CD8-positive, alpha-beta memory T cell (primary cell): ENCODE measurements at regions not wholly inside any gene's neighbourhood (a gene's known extent, or its start where the extent isn't known, plus 50 kb on each side); places are given as distances from the start of the nearest gene placed in this dataset.
"Not testable (repeated sequence)": the region's sequence is repeated elsewhere in the genome, so short reads cannot be mapped to it uniquely, and the experiment has no call there.

Experiments
- CTCF ChIA-PET: fragments of 350-600 bp; sonication (Branson Sonifier 250); formaldehyde crosslinking; loops from one replicate; lab custom pipeline; 2021; ENCODE audit warnings: antibody characterized with exemption; lab: Charles Lee
- POLR2A ChIA-PET: fragments of 350-600 bp; sonication (Branson Sonifier 250); formaldehyde crosslinking; loops from one replicate; lab custom pipeline; 2021; ENCODE audit warnings: antibody characterized with exemption; lab: Charles Lee
- DNase-seq, 5 donors: peaks; one replicate each; pipeline versions ENCODE4 v3.0.0 to v3.0.0-alpha.2; 2020 to 2022; ENCODE audit warnings: mixed read lengths in 1 of 5
- H3K27ac ChIP-seq: one replicate; pipeline ENCODE4 v1.7.0; 2013; ENCODE audit warnings: low read depth, mild to moderate bottlenecking, low read length, moderate library complexity
- H3K27me3 ChIP-seq: 2 replicates; pipeline ENCODE4 v1.7.0; 2013; ENCODE audit warnings: low read length, mild to moderate bottlenecking; ENCODE audit not compliant: insufficient read depth, poor library complexity, severe bottlenecking
- H3K36me3 ChIP-seq: 2 replicates; pipeline ENCODE4 v1.7.0; 2013; ENCODE audit warnings: mild to moderate bottlenecking, low read length, moderate library complexity; ENCODE audit not compliant: insufficient read depth
- H3K4me1 ChIP-seq: 2 replicates; pipeline ENCODE4 v1.7.0; 2013; ENCODE audit warnings: mild to moderate bottlenecking, low read length, moderate library complexity; ENCODE audit not compliant: insufficient read depth
- H3K4me3 ChIP-seq: 2 replicates; pipeline ENCODE4 v1.7.0; 2013; ENCODE audit warnings: mild to moderate bottlenecking, low read length
- H3K9me3 ChIP-seq: 2 replicates; pipeline ENCODE4 v1.7.0; 2013; ENCODE audit warnings: mild to moderate bottlenecking, low read length
- H3K27ac Mint-ChIP-seq, 8 donors: one replicate each; pipeline ENCODE4 v1.8.0; 2020 to 2021; ENCODE audit warnings: mixed read lengths in 8 of 8, mild to moderate bottlenecking in 6 of 8, inconsistent platforms in 3 of 8, moderate library complexity in 3 of 8
- H3K27me3 Mint-ChIP-seq, 2 donors: one replicate each; pipeline ENCODE4 v1.8.0; 2020 to 2021; ENCODE audit warnings: mixed read lengths in 2 of 2, mild to moderate bottlenecking in 1 of 2, moderate library complexity in 1 of 2
- H3K36me3 Mint-ChIP-seq, 3 donors: one replicate each; pipeline ENCODE4 v1.8.0; 2020 to 2021; ENCODE audit warnings: mixed read lengths in 3 of 3, inconsistent platforms in 1 of 3, mild to moderate bottlenecking in 1 of 3
- H3K4me1 Mint-ChIP-seq, 3 donors: one replicate each; pipeline ENCODE4 v1.8.0; 2020 to 2021; ENCODE audit warnings: mixed read lengths in 3 of 3, inconsistent platforms in 1 of 3, mild to moderate bottlenecking in 1 of 3
- H3K4me3 Mint-ChIP-seq, 7 donors: one replicate each; pipeline ENCODE4 v1.8.0; 2020 to 2021; ENCODE audit warnings: mixed read lengths in 7 of 7, mild to moderate bottlenecking in 6 of 7, moderate library complexity in 4 of 7, inconsistent platforms in 2 of 7
- H3K9me3 Mint-ChIP-seq, 5 donors: one replicate each; pipeline ENCODE4 v1.8.0; 2020 to 2022; ENCODE audit warnings: mixed read lengths in 5 of 5, mild to moderate bottlenecking in 3 of 5, moderate library complexity in 2 of 5, inconsistent platforms in 1 of 5

DNA sequence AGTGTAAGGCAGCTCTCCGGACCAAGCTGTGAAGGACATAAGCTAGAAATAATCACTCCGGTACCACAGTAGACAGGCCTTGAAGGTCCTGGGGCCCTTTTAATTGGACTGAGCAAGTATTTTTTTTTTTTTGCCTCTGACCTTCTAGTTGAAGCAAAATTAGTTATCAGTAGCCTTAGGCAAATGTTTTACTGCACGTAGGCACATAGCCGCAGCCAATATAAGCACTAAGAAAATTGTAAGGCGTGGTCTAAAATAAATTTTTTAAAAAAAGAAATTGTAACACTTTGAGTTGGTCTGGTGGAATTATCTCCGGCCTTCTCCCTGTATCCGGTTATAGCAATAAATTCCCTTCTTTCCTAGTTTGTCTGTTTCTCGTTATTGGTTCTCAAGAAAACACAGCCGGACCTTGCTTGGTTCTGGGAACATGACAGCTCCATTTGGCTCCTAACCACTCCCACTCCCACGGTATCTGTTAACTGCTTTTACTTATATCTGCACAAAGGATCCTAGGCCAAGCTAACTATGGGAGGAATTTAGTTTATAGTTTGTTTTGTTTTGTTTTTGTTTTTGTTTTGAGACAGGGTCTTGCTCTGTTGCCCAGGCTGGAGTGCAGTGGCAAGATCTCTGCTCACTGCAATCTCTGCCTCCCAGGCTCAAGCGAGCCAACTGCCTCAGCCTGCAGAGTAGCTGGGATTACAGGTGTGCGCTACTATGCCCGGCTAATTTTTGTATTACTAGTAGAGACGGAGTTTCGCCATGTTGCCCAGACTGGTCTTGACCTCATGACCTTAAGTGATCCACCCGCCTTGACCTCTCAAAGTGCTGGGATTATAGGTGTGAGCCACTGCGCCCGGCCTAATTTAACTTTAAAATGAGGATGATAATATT, 124.4 kb upstream of the KIF5B start:
- Histone ChIP-seq H3K4me3 (no peak overlapping the region), H3K27ac (no peak overlapping the region), H3K4me1 (no peaks in the 10 kb centered on the region), H3K27me3 (no peaks in the 10 kb centered on the region), H3K36me3 (no peaks in the 10 kb centered on the region), H3K9me3 (no peaks in the 10 kb centered on the region)
- ChIA-PET CTCF (no interaction called here), POLR2A (no interaction called here)
- H3K27me3 Mint-ChIP-seq: no peaks in the 10 kb centered on the region
- H3K4me1 Mint-ChIP-seq: no peaks in the 10 kb centered on the region
- no peaks in the 10 kb centered on the region for H3K36me3 Mint-ChIP-seq
- H3K27ac Mint-ChIP-seq: no peak overlapping the region
- H3K4me3 Mint-ChIP-seq: no peak overlapping the region
- no peak for DNase-seq
- H3K9me3 Mint-ChIP-seq: no peaks in the 10 kb centered on the region

DNA sequence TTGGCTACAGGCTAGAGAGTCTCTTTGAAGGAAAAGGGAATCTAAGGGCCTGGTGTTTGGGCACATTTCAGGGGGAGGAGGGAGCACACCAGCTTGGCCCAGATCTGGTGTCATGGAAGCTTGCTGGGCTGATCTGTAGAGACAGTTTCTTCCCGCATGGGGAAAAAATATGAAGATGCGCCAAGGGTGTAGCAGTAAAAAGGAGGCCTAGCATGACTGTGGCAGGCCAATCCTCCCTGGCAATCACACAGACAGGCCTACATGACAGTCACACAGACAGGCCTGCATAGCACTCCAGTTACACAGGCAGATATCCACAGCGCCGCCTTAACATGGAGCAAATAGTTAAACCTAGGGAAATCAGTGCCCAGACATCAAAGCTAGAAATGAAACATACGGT, 123.6 kb upstream of the KIF5B start:
- no peak overlapping the region for H3K27ac ChIP-seq
- Mint-ChIP-seq H3K4me1 (no peaks in the 10 kb centered on the region), H3K27me3 (no peaks in the 10 kb centered on the region), H3K9me3 (no peaks in the 10 kb centered on the region), H3K27ac (peak overlapping the region in 1 of 8 donors; percentile 69), H3K36me3 (no peaks in the 10 kb centered on the region), H3K4me3 (no peak overlapping the region)
- no peaks in the 10 kb centered on the region for H3K36me3 ChIP-seq
- POLR2A ChIA-PET: no interaction called here
- H3K27me3 ChIP-seq: no peaks in the 10 kb centered on the region
- no peaks in the 10 kb centered on the region for H3K4me1 ChIP-seq
- no peak for DNase-seq
- H3K9me3 ChIP-seq: no peaks in the 10 kb centered on the region
- H3K4me3 ChIP-seq: no peak overlapping the region
- CTCF ChIA-PET: no interaction called here

DNA sequence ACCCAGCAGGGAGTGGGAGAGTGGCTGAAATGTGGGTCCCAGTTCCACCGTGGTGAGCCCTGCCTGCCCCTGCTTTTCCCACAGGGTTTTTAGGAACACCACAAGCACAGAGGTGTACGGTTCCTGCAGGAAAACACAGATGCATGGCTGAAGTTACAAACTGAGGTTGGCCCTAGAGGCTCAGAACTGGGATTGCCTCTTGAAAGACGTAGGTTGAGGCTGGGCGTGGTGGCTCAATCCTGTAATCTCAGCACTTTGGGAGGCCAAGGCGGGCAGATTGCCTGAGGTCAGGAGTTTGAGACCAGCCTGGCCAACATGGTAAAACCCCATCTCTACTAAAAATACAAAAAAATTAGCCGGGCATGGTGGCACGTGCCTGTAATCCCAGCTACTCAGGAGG, 121.4 kb upstream of the KIF5B start:
- H3K27ac ChIP-seq, POLR2A ChIA-PET, H3K27ac Mint-ChIP-seq, H3K4me3 ChIP-seq, H3K4me1 Mint-ChIP-seq, H3K27me3 Mint-ChIP-seq, CTCF ChIA-PET, H3K36me3 ChIP-seq, H3K4me3 Mint-ChIP-seq, H3K9me3 Mint-ChIP-seq, H3K36me3 Mint-ChIP-seq, H3K9me3 ChIP-seq, H3K27me3 ChIP-seq, DNase-seq, H3K4me1 ChIP-seq: not testable (repeated sequence)

DNA sequence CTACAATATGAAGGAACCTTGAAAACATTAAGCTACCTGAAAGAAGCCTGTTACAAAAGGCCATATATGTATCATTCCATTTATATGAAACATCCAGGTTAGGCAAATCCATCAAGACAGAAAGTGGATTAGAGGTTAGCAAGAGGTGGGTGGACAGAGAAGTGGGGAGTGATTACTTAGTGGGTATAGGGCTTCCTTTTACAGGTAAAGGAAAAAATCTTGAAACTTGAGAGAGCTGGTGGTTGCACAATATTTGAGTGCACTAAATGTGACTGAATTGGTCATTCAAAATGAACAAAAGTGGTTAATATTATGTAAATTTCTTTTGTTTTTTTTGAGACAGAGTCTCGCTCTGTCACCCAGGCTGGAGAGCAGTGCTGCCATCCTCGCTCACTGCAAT, 119.4 kb upstream of the KIF5B start:
- Mint-ChIP-seq H3K9me3 (no peaks in the 10 kb centered on the region), H3K36me3 (no peaks in the 10 kb centered on the region), H3K27ac (no peak overlapping the region), H3K4me3 (no peak overlapping the region), H3K4me1 (no peaks in the 10 kb centered on the region), H3K27me3 (peaks cover 0 to 4% of the 10 kb centered on the region in 2 donors)
- Histone ChIP-seq H3K4me3 (no peak overlapping the region), H3K9me3 (no peaks in the 10 kb centered on the region), H3K27me3 (no peaks in the 10 kb centered on the region), H3K36me3 (no peaks in the 10 kb centered on the region), H3K4me1 (no peaks in the 10 kb centered on the region), H3K27ac (no peak overlapping the region)
- POLR2A ChIA-PET: no interaction called here
- CTCF ChIA-PET: no interaction called here
- DNase-seq: no peak

DNA sequence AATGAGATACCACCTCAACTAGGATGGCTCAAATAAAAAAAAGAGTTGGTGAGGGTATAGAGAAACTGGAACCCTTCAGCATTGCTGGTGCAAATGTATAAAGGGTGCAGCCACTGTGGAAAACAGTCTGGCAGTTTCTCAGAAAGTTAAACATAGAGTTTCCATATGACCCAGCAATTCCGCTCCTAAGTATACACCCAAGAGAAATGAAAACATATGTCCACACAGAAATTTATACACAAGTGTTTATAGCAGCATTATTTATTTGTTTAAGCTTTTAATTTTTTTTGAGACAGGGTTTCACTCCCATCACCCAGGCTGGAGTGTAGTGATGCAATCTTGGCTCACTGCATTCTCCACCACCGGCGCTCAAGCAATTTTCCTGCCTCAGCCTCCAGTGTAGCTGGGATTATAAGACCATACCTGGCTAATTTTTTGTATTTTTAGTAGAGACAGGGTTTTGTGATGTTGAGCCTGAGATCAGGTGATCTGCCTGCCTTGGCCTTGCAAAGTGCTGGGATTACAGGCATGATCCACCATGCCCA, 118.2 kb upstream of the KIF5B start:
- Histone ChIP-seq H3K36me3 (no peaks in the 10 kb centered on the region), H3K4me1 (no peaks in the 10 kb centered on the region), H3K4me3 (no peak overlapping the region), H3K27ac (no peak overlapping the region), H3K27me3 (no peaks in the 10 kb centered on the region), H3K9me3 (no peaks in the 10 kb centered on the region)
- no peak overlapping the region for H3K27ac Mint-ChIP-seq
- no peak for DNase-seq
- peaks cover 6 to 7% of the 10 kb centered on the region in 2 donors for H3K27me3 Mint-ChIP-seq
- POLR2A ChIA-PET: no interaction called here
- CTCF ChIA-PET: no interaction called here
- no peaks in the 10 kb centered on the region for H3K36me3 Mint-ChIP-seq
- H3K4me1 Mint-ChIP-seq: no peaks in the 10 kb centered on the region
- H3K9me3 Mint-ChIP-seq: peaks cover 0 to 2% (median 0%) of the 10 kb centered on the region in 5 donors
- H3K4me3 Mint-ChIP-seq: no peak overlapping the region

DNA sequence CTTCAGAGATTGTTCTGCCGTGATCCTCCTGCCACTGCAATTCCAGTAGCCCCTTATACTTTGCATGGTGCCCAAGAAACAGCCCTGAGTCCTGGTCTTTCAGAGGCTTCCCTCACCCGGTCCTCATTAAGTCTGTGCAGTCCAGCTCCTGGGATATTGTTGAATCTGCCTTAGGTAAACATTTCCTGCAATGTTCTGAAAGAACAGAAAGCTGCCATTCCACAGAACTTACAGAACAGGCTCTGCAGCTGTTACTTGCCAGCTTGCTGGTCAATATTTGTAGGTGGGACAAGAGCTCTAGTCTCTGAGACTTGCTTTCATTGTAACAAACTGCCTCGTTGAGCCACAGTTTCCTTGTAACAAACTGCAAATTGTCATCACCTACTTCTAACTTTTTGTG, 115.0 kb upstream of the KIF5B start:
- POLR2A ChIA-PET: no interaction called here
- CTCF ChIA-PET: interaction anchor here (0.5 kb wide), 1 partner anchor 87 kb away, joined by 3 read pairs; no protein-coding TSS in a partner anchor
- H3K27me3 Mint-ChIP-seq: peaks cover 7 to 13% of the 10 kb centered on the region in 2 donors
- H3K4me1 Mint-ChIP-seq: no peaks in the 10 kb centered on the region
- H3K4me3 Mint-ChIP-seq: no peak overlapping the region
- Histone ChIP-seq H3K27ac (no peak overlapping the region), H3K36me3 (no peaks in the 10 kb centered on the region), H3K4me3 (no peak overlapping the region), H3K27me3 (peaks cover 4% of the 10 kb centered on the region), H3K9me3 (no peaks in the 10 kb centered on the region), H3K4me1 (no peaks in the 10 kb centered on the region)
- H3K36me3 Mint-ChIP-seq: no peaks in the 10 kb centered on the region
- no peak for DNase-seq
- no peak overlapping the region for H3K27ac Mint-ChIP-seq
- peaks cover 0 to 2% (median 0%) of the 10 kb centered on the region in 5 donors for H3K9me3 Mint-ChIP-seq

DNA sequence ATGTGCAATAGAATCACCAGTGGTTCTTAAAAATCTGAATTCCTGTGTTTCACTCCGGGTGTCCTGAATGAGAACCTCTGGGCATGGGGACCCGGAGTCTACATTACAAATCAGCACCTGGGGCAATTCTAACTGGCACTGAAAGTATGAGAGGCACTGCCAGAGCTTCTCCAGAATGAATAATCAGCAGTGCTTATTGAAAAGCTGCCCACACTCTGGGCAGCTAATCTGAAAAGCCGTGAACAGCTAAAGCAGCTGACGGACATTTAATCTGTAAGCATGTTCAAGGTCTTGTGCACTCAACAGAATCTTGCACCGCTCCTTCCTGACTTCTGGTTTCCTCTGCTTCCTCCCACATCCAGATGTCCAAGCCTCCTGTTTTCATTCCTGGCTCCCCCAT, 113.3 kb upstream of the KIF5B start:
- Histone ChIP-seq H3K9me3 (no peaks in the 10 kb centered on the region), H3K4me3 (no peak overlapping the region), H3K27me3 (peaks cover 4% of the 10 kb centered on the region), H3K4me1 (no peaks in the 10 kb centered on the region), H3K27ac (no peak overlapping the region), H3K36me3 (no peaks in the 10 kb centered on the region)
- H3K27ac Mint-ChIP-seq: no peak overlapping the region
- DNase-seq: no peak
- no peaks in the 10 kb centered on the region for H3K4me1 Mint-ChIP-seq
- peaks cover 11 to 23% of the 10 kb centered on the region in 2 donors for H3K27me3 Mint-ChIP-seq
- H3K9me3 Mint-ChIP-seq: peaks cover 0 to 2% (median 0%) of the 10 kb centered on the region in 5 donors
- no peaks in the 10 kb centered on the region for H3K36me3 Mint-ChIP-seq
- ChIA-PET POLR2A (no interaction called here), CTCF (no interaction called here)
- no peak overlapping the region for H3K4me3 Mint-ChIP-seq

DNA sequence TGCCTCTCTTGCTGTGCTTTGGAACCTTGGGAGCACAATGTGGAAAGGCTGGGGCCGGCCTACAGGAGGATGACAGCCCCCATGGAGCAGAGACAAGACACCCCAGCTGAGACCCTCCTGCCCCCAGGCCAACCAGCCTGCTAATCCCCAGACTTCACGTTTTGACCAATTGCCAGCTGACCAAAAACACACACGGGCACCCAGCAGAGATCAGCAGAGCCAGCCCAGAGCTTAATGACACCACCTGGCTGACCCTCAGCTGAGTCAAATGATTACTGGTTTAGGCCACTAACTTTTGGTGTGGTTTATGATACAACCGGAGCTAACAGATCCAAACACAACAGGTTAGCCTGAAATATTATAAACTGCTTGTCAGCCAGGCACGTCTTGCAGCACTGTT, 111.2 kb upstream of the KIF5B start:
- no peak overlapping the region for H3K4me3 Mint-ChIP-seq

More for the DNA sequence above, 111.2 kb upstream of the KIF5B start:
- Mint-ChIP-seq H3K27me3 (peaks cover 9 to 23% of the 10 kb centered on the region in 2 donors), H3K9me3 (peaks cover 0 to 2% (median 0%) of the 10 kb centered on the region in 5 donors), H3K36me3 (no peaks in the 10 kb centered on the region), H3K27ac (no peak overlapping the region), H3K4me1 (no peaks in the 10 kb centered on the region)
- Histone ChIP-seq H3K9me3 (no peaks in the 10 kb centered on the region), H3K4me1 (no peaks in the 10 kb centered on the region), H3K4me3 (no peak overlapping the region), H3K27me3 (peaks cover 4% of the 10 kb centered on the region), H3K27ac (no peak overlapping the region), H3K36me3 (no peaks in the 10 kb centered on the region)
- ChIA-PET POLR2A (no interaction called here), CTCF (no interaction called here)
- no peak for DNase-seq
